ENCODE measurements at regions not wholly inside any gene's neighbourhood (a gene's known extent, or its start where the extent isn't known, plus 50 kb on each side); places are given as distances from the start of the nearest gene placed in this dataset.

GRCh38 chr20:11094711-11095110 lies 420.9 kb upstream of the JAG1 start:
- no peak overlapping the region for H2BK120ac ChIP-seq (ENCODE audit: low read depth, low read length)
- H3K36me3 ChIP-seq (ENCODE audit: control insufficient read depth, insufficient read depth, low read length): no peaks in the 10 kb centered on the region
- no peak for TF ChIP-seq SMC3 (IDR thresholded peaks at IDR 0.05; ENCODE audit: low read depth, low read length)
- TF ChIP-seq FOS (IDR thresholded peaks at IDR 0.05; ENCODE audit: low read depth, low read length): no peak
- no peak for TF ChIP-seq MAFK (IDR thresholded peaks at IDR 0.05; ENCODE audit: low read depth, low read length)
- no peaks in the 10 kb centered on the region for H3K27me3 ChIP-seq (ENCODE audit: control insufficient read depth, insufficient read depth, low read length)
- no peak overlapping the region for H3K9ac ChIP-seq (ENCODE audit: low read depth, low read length)
- H3K4me3 ChIP-seq (ENCODE audit: insufficient read depth, low read depth, low read length): no peak overlapping the region
- no peaks in the 10 kb centered on the region for H3K4me1 ChIP-seq (ENCODE audit: control insufficient read depth, insufficient read depth, low read length)
- H4K5ac ChIP-seq (ENCODE audit: low read depth, low read length): no peak overlapping the region
- no peak overlapping the region for H3K18ac ChIP-seq (ENCODE audit: low read depth, low read length)
- no peak overlapping the region for H3K4me2 ChIP-seq (ENCODE audit: low read depth, low read length)
- CTCF ChIA-PET: no interaction called here
- no peak overlapping the region for H2AFZ ChIP-seq (replicated peaks; ENCODE audit: low read length, poor library complexity)
- DNase-seq (no peak), ATAC-seq (ENCODE audit: low read depth) (no peak)
- dilution Hi-C loops (cut with HindIII; ENCODE audit: low sequenced_read_pairs, unreplicated experiment): no loop called here
- H2BK20ac ChIP-seq (ENCODE audit: low read depth, low read length): no peak overlapping the region
- H3K23ac ChIP-seq (ENCODE audit: low read depth, low read length): no peak overlapping the region
- no TSS peak for BruUV-seq (replicated peaks)
- H2BK15ac ChIP-seq (ENCODE audit: low read depth, low read length): no peak overlapping the region
- no peak overlapping the region for H2AK9ac ChIP-seq (replicated peaks; ENCODE audit: low read depth, low read length, poor library complexity)
- in situ Hi-C loops (cut with MboI; ENCODE audit: low sequenced_read_pairs): no loop called here
- intact Hi-C loops (cut with micrococcal nuclease): loop anchor here (5.0 kb wide), 1 partner anchor 422 kb away; the partner anchor contains the start of gene JAG1
- H2AK5ac ChIP-seq (ENCODE audit: low read depth, low read length): no peak overlapping the region
- no peak overlapping the region for H3K56ac ChIP-seq (ENCODE audit: extremely low read depth, insufficient read depth, low read length)
- no peaks in the 10 kb centered on the region for H4K20me1 ChIP-seq (ENCODE audit: insufficient read depth, low read length)
- no peak overlapping the region for H2BK5ac ChIP-seq (ENCODE audit: low read depth, low read length, poor library complexity, severe bottlenecking)
- POLR2A ChIA-PET (ENCODE audit: unreplicated experiment): no interaction called here
- no peak overlapping the region for H3K27ac ChIP-seq (ENCODE audit: insufficient read depth, low read length)
- no CpG with 5 or more reads among the region's 2 CpGs for WGBS, 2 experiments (ENCODE audit: extremely low coverage in 2 of 2, insufficient read length in 1 of 2)
- no peak overlapping the region for H4K91ac ChIP-seq (ENCODE audit: insufficient read depth, low read depth, low read length)
- H4K8ac ChIP-seq (ENCODE audit: low read depth in 2 of 2, low read length in 2 of 2): no peak overlapping the region
- H3K79me1 ChIP-seq (ENCODE audit: low read depth in 1 of 2, low read length in 2 of 2): no peaks in the 10 kb centered on the region
- H3K4ac ChIP-seq (ENCODE audit: low read depth, low read length): no peak overlapping the region
- H3K9me1 ChIP-seq (ENCODE audit: insufficient read depth, low read length): no peaks in the 10 kb centered on the region
- no peak overlapping the region for H3K14ac ChIP-seq (replicated peaks; ENCODE audit: low read depth, low read length)
- no peaks in the 10 kb centered on the region for H3K9me3 ChIP-seq (ENCODE audit: control insufficient read depth, insufficient read depth, low read length)
